Mesothelial cell of epicardium (in vitro differentiated cells): ENCODE measurements at regions not wholly inside any gene's neighbourhood (a gene's known extent, or its start where the extent isn't known, plus 50 kb on each side); places are given as distances from the start of the nearest gene placed in this dataset.

Experiments
- DNase-seq, 2 experiments: peaks; one replicate each; pipeline ENCODE4 v3.0.0; 2021; ENCODE audit warnings: low spot score in 2 of 2; ENCODE audit not compliant: unreplicated experiment in 2 of 2
- H3K27ac Mint-ChIP-seq: 2 replicates; pipeline ENCODE4 v1.8.0; 2021; ENCODE audit warnings: mixed read lengths
- H3K27me3 Mint-ChIP-seq: 2 replicates; pipeline ENCODE4 v1.8.0; 2021; ENCODE audit warnings: low read depth, mixed read lengths
- H3K36me3 Mint-ChIP-seq: 2 replicates; pipeline ENCODE4 v1.8.0; 2021; ENCODE audit warnings: mixed read lengths
- H3K4me1 Mint-ChIP-seq: 2 replicates; pipeline ENCODE4 v1.8.0; 2021; ENCODE audit warnings: mixed read lengths
- H3K4me3 Mint-ChIP-seq: 2 replicates; pipeline ENCODE4 v1.8.0; 2021; ENCODE audit warnings: mild to moderate bottlenecking, moderate library complexity, mixed read lengths
- H3K9me3 Mint-ChIP-seq: 2 replicates; pipeline ENCODE4 v1.8.0; 2021; ENCODE audit warnings: mixed read lengths
- TF ChIP-seq, protein P1 (sequence below): fragments of 200-600 bp; sonication (generic); IDR thresholded peaks from one replicate; pipeline ENCODE4 v1.5.0; 2021; ENCODE audit warnings: antibody characterized with exemption; ENCODE audit not compliant: unreplicated experiment

DNA sequence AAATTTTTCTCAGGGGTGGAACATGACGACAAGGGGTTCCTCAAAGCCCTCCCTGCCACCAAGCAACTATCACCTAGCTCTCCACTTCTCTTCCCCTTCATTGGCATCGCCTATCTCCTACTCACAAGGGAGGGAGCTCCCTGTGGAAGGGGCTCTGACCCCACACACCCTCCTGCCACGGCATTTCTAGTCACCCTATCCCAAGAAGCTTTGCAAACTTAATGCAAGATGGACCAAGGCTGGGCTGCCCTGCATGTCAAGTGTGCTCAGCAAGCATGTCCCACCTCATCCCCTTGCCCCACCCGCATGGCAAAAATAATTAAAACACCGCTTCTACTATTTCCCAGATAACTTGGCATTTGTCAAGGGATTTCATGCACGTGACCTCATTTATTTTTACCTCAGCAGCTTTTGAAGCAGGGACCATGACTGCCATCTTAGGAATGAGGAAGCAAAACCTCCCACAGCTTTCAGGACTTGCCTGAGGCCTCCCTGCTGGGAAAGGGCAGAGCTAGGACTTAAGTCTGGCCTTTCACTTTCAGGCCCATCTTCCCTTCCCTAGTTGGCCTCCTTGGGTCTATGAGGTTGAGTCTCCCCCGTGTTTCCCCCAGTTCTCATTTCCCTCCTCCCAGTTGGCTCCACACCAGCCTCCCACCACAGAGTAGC, 161.3 kb downstream of the TSEN15 start:
- Mint-ChIP-seq H3K27me3 (peaks cover 6% of the 10 kb centered on the region), H3K27ac (peak overlapping the region; percentile 93), H3K4me3 (no peak overlapping the region), H3K9me3 (no peaks in the 10 kb centered on the region), H3K4me1 (peaks cover 24% of the 10 kb centered on the region), H3K36me3 (no peaks in the 10 kb centered on the region)
- TF ChIP-seq, protein P1, sequence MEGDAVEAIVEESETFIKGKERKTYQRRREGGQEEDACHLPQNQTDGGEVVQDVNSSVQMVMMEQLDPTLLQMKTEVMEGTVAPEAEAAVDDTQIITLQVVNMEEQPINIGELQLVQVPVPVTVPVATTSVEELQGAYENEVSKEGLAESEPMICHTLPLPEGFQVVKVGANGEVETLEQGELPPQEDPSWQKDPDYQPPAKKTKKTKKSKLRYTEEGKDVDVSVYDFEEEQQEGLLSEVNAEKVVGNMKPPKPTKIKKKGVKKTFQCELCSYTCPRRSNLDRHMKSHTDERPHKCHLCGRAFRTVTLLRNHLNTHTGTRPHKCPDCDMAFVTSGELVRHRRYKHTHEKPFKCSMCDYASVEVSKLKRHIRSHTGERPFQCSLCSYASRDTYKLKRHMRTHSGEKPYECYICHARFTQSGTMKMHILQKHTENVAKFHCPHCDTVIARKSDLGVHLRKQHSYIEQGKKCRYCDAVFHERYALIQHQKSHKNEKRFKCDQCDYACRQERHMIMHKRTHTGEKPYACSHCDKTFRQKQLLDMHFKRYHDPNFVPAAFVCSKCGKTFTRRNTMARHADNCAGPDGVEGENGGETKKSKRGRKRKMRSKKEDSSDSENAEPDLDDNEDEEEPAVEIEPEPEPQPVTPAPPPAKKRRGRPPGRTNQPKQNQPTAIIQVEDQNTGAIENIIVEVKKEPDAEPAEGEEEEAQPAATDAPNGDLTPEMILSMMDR = no peak
- DNase-seq = no peak

DNA sequence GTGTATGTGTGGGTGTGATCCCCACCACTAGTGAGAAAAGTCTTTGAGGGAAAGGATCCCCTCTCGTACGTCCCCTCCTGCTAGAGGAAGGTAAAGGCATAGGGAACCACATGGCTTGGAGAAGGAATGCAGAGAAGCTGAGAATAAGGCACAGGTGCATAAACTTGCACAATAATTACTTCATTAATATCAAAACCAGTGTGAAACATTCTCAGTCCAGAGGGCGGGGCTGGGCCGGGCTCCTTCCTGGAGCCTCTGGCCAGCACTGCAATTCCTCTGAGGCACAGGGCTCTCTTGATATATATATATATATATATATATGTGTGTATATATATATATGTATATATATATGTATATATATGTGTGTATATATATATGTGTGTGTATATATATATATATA, 162.6 kb downstream of the TSEN15 start:
- Mint-ChIP-seq H3K27me3 (peaks cover 6% of the 10 kb centered on the region), H3K4me3 (no peak overlapping the region), H3K9me3 (no peaks in the 10 kb centered on the region), H3K36me3 (no peaks in the 10 kb centered on the region), H3K27ac (no peak overlapping the region), H3K4me1 (peaks cover 24% of the 10 kb centered on the region)
- TF ChIP-seq, protein P1 = no peak
- DNase-seq = no peak

GRCh38 chr1:184215274-184215925, 163.9 kb downstream of the TSEN15 start:
- TF ChIP-seq, protein P1 = no peak
- Mint-ChIP-seq H3K27me3 (peaks cover 6% of the 10 kb centered on the region), H3K27ac (no peak overlapping the region), H3K4me3 (no peak overlapping the region), H3K4me1 (peaks cover 24% of the 10 kb centered on the region), H3K36me3 (no peaks in the 10 kb centered on the region), H3K9me3 (no peaks in the 10 kb centered on the region)
- no peak for DNase-seq

DNA sequence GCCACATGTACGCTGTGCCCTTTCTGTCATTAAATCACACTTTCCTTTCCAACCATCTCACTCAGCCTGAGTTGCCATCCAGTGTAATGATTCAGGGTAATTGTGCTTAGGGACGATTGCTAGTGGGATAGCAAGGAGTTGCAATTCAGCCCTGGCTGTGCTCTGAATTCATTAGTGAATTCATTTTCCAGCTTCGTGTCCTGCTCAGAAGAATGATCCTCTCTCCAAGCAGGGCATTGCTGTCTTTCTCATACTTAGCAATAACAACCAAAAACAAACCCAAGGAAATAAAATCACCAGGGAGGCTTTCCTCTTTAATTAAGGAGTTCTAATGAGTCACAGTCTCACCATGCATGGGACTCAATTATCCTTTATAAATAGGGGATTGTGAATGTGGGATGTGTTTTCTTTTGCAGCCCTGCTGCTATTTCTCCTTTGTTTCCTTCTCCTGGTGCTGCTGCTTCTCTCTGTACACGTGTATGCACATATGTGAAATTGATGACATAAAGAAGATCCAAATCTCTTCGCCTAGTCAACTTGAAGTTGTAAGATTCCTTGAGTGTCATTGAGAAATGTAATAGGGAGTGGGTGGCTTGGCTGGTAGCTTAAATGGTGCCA, 167.0 kb downstream of the TSEN15 start:
- H3K9me3 Mint-ChIP-seq = peaks cover 4% of the 10 kb centered on the region
- H3K27me3 Mint-ChIP-seq = peaks cover 10% of the 10 kb centered on the region
- H3K36me3 Mint-ChIP-seq = no peaks in the 10 kb centered on the region
- no peak for DNase-seq
- H3K27ac Mint-ChIP-seq = no peak overlapping the region
- H3K4me3 Mint-ChIP-seq = no peak overlapping the region
- peaks cover 11% of the 10 kb centered on the region for H3K4me1 Mint-ChIP-seq
- TF ChIP-seq, protein P1 = no peak

GRCh38 chr1:184219414-184219813, 167.4 kb upstream of the C1orf21 start:
- H3K27me3 Mint-ChIP-seq = peaks cover 19% of the 10 kb centered on the region
- no peaks in the 10 kb centered on the region for H3K36me3 Mint-ChIP-seq
- no peak overlapping the region for H3K4me3 Mint-ChIP-seq
- H3K9me3 Mint-ChIP-seq = peaks cover 4% of the 10 kb centered on the region
- H3K27ac Mint-ChIP-seq = no peak overlapping the region
- TF ChIP-seq, protein P1 = no peak
- no peak for DNase-seq
- peaks cover 7% of the 10 kb centered on the region for H3K4me1 Mint-ChIP-seq
